DOHH2 (cell line): ENCODE measurements at regions not wholly inside any gene's neighbourhood (a gene's known extent, or its start where the extent isn't known, plus 50 kb on each side); places are given as distances from the start of the nearest gene placed in this dataset.

Source experiments
- H3F3A ChIP-seq: fragments of 200-600 bp; sonication (generic), shearing (Covaris generic); 2 replicates; pipeline ENCODE4 v1.6.0; 2016; ENCODE audit warnings: antibody characterized with exemption, mild to moderate bottlenecking; ENCODE audit not compliant: control insufficient read depth, insufficient read depth
- H3K27ac ChIP-seq: fragments of 200-600 bp; sonication (generic); 2 replicates; pipeline ENCODE4 v1.5.1; 2014; ENCODE audit warnings: low read depth, mild to moderate bottlenecking, low read length, moderate library complexity
- H3K27me3 ChIP-seq: fragments of 200-600 bp; sonication (generic); 2 replicates; pipeline ENCODE4 v1.6.1; 2014; ENCODE audit warnings: mild to moderate bottlenecking, low read length, mixed read lengths; ENCODE audit not compliant: control insufficient read depth
- H3K36me3 ChIP-seq: fragments of 200-600 bp; sonication (generic); 2 replicates; pipeline ENCODE4 v1.6.1; 2014; ENCODE audit warnings: mild to moderate bottlenecking, low read length, moderate library complexity, mixed read lengths; ENCODE audit not compliant: control insufficient read depth
- H3K4me1 ChIP-seq: fragments of 200-600 bp; sonication (generic); 2 replicates; pipeline ENCODE4 v1.6.1; 2014; ENCODE audit warnings: mild to moderate bottlenecking, low read length, mixed read lengths; ENCODE audit not compliant: control insufficient read depth
- H3K4me2 ChIP-seq: fragments of 200-600 bp; sonication (generic); 2 replicates; pipeline ENCODE4 v1.6.0; 2014; ENCODE audit warnings: mild to moderate bottlenecking, low read length, moderate library complexity
- H3K4me3 ChIP-seq: fragments of 200-600 bp; sonication (generic); 2 replicates; pipeline ENCODE4 v1.5.1; 2014; ENCODE audit warnings: mild to moderate bottlenecking, low read length, mixed read lengths
- H3K79me2 ChIP-seq: fragments of 200-600 bp; sonication (generic); 2 replicates; pipeline ENCODE4 v1.6.1; 2014; ENCODE audit warnings: mild to moderate bottlenecking, low read length, mixed read lengths; ENCODE audit not compliant: control insufficient read depth
- H3K9me2 ChIP-seq: fragments of 200-600 bp; sonication (generic); replicated peaks from 2 replicates; pipeline ENCODE4 v1.6.1; 2014; ENCODE audit warnings: mild to moderate bottlenecking, low read length, mixed read lengths; ENCODE audit not compliant: control insufficient read depth
- H3K9me3 ChIP-seq: fragments of 200-600 bp; sonication (generic); 2 replicates; pipeline ENCODE4 v1.6.1; 2014; ENCODE audit warnings: antibody characterized with exemption, low read length, mixed read lengths; ENCODE audit not compliant: control insufficient read depth, insufficient read depth
- H4K20me1 ChIP-seq: fragments of 200-600 bp; sonication (generic); 2 replicates; pipeline ENCODE4 v1.6.0; 2014; ENCODE audit warnings: low read depth, mild to moderate bottlenecking, antibody characterized with exemption, low read length, moderate library complexity; ENCODE audit not compliant: control insufficient read depth, insufficient read depth
- EZH2phosphoT487 ChIP-seq: fragments of 200-600 bp; sonication (generic); IDR thresholded peaks from 2 replicates; pipeline ENCODE4 v1.6.1; 2017; ENCODE audit warnings: borderline replicate concordance, mild to moderate bottlenecking, antibody characterized with exemption, low read length, moderate library complexity, mixed read lengths
- TF ChIP-seq, protein P1 (sequence below): fragments of 200-600 bp; sonication (generic); IDR thresholded peaks from one replicate; pipeline ENCODE4 v1.5.1; 2014; ENCODE audit warnings: antibody characterized with exemption, mild to moderate bottlenecking, low read depth, low read length; ENCODE audit not compliant: poor library complexity, severe bottlenecking

DNA sequence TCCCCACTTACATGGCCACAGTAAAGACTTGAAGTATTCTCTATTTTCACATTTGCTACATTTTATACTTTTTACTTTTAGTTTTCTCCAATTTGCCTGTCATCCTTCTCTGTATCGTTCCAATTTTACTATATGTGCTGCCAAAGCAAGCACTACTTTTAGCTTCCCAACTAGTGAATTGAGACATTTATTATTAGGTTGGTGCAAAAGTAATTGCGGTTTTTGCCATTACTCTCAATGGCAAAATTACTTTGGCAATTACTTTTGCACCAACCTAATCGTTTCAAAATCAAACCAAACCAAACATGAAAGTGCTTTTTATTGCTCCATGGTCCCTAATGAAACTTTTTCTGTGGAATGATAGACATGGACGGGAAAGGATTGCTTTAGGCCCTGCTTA is 56.6 kb upstream of the ATF3 start:
- Histone ChIP-seq H3K4me1 (no peaks in the 10 kb centered on the region), H3K9me3 (no peaks in the 10 kb centered on the region), H3K9me2 (no peaks in the 10 kb centered on the region), H3K27me3 (peaks cover 23% of the 10 kb centered on the region), H3K79me2 (no peaks in the 10 kb centered on the region), H3K4me2 (no peak overlapping the region), H3K36me3 (no peaks in the 10 kb centered on the region), H4K20me1 (no peaks in the 10 kb centered on the region), H3F3A (0 out of 2 replicates have a peak, but pooled peaks cover 5% of the 10 kb centered on the region), H3K4me3 (no peak overlapping the region), H3K27ac (no peak overlapping the region)
- TF ChIP-seq, protein P1, sequence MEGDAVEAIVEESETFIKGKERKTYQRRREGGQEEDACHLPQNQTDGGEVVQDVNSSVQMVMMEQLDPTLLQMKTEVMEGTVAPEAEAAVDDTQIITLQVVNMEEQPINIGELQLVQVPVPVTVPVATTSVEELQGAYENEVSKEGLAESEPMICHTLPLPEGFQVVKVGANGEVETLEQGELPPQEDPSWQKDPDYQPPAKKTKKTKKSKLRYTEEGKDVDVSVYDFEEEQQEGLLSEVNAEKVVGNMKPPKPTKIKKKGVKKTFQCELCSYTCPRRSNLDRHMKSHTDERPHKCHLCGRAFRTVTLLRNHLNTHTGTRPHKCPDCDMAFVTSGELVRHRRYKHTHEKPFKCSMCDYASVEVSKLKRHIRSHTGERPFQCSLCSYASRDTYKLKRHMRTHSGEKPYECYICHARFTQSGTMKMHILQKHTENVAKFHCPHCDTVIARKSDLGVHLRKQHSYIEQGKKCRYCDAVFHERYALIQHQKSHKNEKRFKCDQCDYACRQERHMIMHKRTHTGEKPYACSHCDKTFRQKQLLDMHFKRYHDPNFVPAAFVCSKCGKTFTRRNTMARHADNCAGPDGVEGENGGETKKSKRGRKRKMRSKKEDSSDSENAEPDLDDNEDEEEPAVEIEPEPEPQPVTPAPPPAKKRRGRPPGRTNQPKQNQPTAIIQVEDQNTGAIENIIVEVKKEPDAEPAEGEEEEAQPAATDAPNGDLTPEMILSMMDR, result no peak
- TF ChIP-seq EZH2phosphoT487, result no peak

DNA sequence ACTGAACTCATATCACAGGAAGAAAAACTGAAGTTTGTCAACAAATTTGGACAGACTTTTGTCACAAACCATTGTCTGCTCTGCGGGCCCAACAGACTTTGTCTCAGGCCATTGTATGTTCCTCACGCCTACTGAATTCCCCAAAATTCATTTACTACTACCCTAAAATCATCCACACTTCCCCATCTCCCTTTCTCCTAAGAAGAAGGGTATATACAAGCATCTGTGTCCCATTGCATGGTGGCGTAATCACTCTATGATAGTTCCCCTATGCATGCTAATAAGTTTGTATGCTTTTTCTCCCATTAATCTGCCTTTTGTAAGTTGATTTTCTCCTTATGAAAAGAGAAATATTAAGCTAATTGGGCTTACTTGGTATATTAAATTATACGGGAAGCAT is 54.9 kb upstream of the ATF3 start:
- Histone ChIP-seq H4K20me1 (no peaks in the 10 kb centered on the region), H3K9me2 (no peaks in the 10 kb centered on the region), H3K36me3 (no peaks in the 10 kb centered on the region), H3K27me3 (peaks cover 35% of the 10 kb centered on the region), H3K27ac (no peak overlapping the region), H3K9me3 (no peaks in the 10 kb centered on the region), H3K79me2 (no peaks in the 10 kb centered on the region), H3K4me3 (no peak overlapping the region), H3F3A (0 out of 2 replicates have a peak, but pooled peaks cover 5% of the 10 kb centered on the region), H3K4me2 (no peak overlapping the region), H3K4me1 (peaks cover 7% of the 10 kb centered on the region)
- TF ChIP-seq EZH2phosphoT487, result no peak
- TF ChIP-seq, protein P1, result no peak

DNA sequence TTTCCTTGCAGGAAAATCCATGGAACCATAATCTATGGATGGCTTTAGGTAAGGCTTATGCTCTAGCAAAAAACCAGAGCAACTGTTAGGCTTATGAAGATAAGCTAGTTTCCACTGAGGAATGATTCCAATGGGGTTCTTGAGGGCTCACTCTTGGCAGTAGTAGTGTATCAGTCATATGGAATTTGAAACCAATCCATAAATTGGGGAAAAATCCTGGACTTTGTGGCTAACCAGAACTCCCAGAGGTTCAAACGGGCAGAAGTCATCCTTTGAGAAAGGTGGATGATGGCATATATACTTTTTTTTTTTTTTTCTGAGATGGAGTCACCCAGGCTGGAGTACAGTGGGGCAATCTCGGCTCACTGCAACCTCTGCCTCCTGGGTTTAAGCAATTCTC is 54.2 kb upstream of the ATF3 start:
- H3K4me3 ChIP-seq, result no peak overlapping the region
- H3K79me2 ChIP-seq, result no peaks in the 10 kb centered on the region
- TF ChIP-seq, protein P1, result no peak
- no peak for TF ChIP-seq EZH2phosphoT487
- H3K4me2 ChIP-seq, result no peak overlapping the region
- H3F3A ChIP-seq, result 0 out of 2 replicates have a peak, but pooled peaks cover 5% of the 10 kb centered on the region
- H3K9me2 ChIP-seq, result no peaks in the 10 kb centered on the region
- H3K4me1 ChIP-seq, result peaks cover 12% of the 10 kb centered on the region
- H3K27ac ChIP-seq, result no peak overlapping the region
- no peaks in the 10 kb centered on the region for H4K20me1 ChIP-seq
- H3K36me3 ChIP-seq, result no peaks in the 10 kb centered on the region
- no peaks in the 10 kb centered on the region for H3K9me3 ChIP-seq
- H3K27me3 ChIP-seq, result peaks cover 35% of the 10 kb centered on the region
